HG03457 (cell line): ENCODE measurements at regions not wholly inside any gene's neighbourhood (a gene's known extent, or its start where the extent isn't known, plus 50 kb on each side); places are given as distances from the start of the nearest gene placed in this dataset.
"Not testable (repeated sequence)": the region's sequence is repeated elsewhere in the genome, so short reads cannot be mapped to it uniquely, and the experiment has no call there.

ENCODE experiments used
- ATAC-seq: cut with Tn5 transposase; IDR thresholded peaks from one replicate; pipeline ENCODE4 v1.9.1; 2021; ENCODE audit warnings: moderate number of reproducible peaks; ENCODE audit not compliant: unreplicated experiment

- no peak for ATAC-seq
These were observed 50.3 kb upstream of the OSBPL11 start for GRCh38 chr3:125645616-125646015.

GRCh38 chr3:125646581-125646980 is 51.3 kb upstream of the OSBPL11 start:
- no peak for ATAC-seq

- ATAC-seq, result no peak
These were observed 52.2 kb upstream of the OSBPL11 start for GRCh38 chr3:125647318-125648014.

- ATAC-seq, result no peak
These were observed 55.9 kb upstream of the OSBPL11 start for GRCh38 chr3:125651244-125651643.

GRCh38 chr3:125652349-125652748 is 57.1 kb upstream of the OSBPL11 start:
- no peak for ATAC-seq

- no peak for ATAC-seq
These were observed 59.2 kb upstream of the OSBPL11 start for GRCh38 chr3:125654526-125654925.

GRCh38 chr3:125662675-125663074 is 67.4 kb upstream of the OSBPL11 start:
- no peak for ATAC-seq

GRCh38 chr3:125670352-125670751 is 75.1 kb upstream of the OSBPL11 start:
- ATAC-seq, result no peak

- ATAC-seq, result no peak
These were observed 75.6 kb upstream of the OSBPL11 start for GRCh38 chr3:125670945-125671344.

GRCh38 chr3:125671461-125672243 is 76.4 kb upstream of the OSBPL11 start:
- ATAC-seq, result no peak

GRCh38 chr3:125675791-125676190 is 80.5 kb upstream of the OSBPL11 start:
- no peak for ATAC-seq

GRCh38 chr3:125679258-125679657 is 84.0 kb upstream of the OSBPL11 start:
- no peak for ATAC-seq

- no peak for ATAC-seq
These were observed 85.8 kb upstream of the OSBPL11 start for GRCh38 chr3:125681146-125681545.

- ATAC-seq, result not testable (repeated sequence)
These were observed 86.6 kb upstream of the OSBPL11 start for GRCh38 chr3:125681906-125682305.

- ATAC-seq, result not testable (repeated sequence)
These were observed 87.3 kb upstream of the OSBPL11 start for GRCh38 chr3:125682610-125683009.

- ATAC-seq, result no peak
These were observed 88.0 kb upstream of the OSBPL11 start for GRCh38 chr3:125683067-125683829.

GRCh38 chr3:125684199-125684598 is 88.9 kb upstream of the OSBPL11 start:
- no peak for ATAC-seq

- not testable (repeated sequence) for ATAC-seq
These were observed 90.4 kb upstream of the OSBPL11 start for GRCh38 chr3:125685741-125686140.

GRCh38 chr3:125692361-125692760 is 97.1 kb upstream of the OSBPL11 start:
- no peak for ATAC-seq

GRCh38 chr3:125693887-125694286 is 98.6 kb upstream of the OSBPL11 start:
- ATAC-seq, result no peak

GRCh38 chr3:125694761-125695294 is 99.5 kb upstream of the OSBPL11 start:
- ATAC-seq, result no peak
